ENCODE measurements at regions not wholly inside any gene's neighbourhood (a gene's known extent, or its start where the extent isn't known, plus 50 kb on each side); places are given as distances from the start of the nearest gene placed in this dataset.

- no peak for TF ChIP-seq CTCF (conservative IDR thresholded peaks at IDR 0.05; ENCODE audit: low read length)
- no peak overlapping the region for H3K4me3 ChIP-seq (ENCODE audit: low read length)
- no peak for DNase-seq (ENCODE audit: low read depth)
Observed at GRCh38 chr3:20317616-20318015, 131.6 kb upstream of the SGO1 start.

GRCh38 chr3:20316238-20316637 lies 130.2 kb upstream of the SGO1 start:
- TF ChIP-seq CTCF (conservative IDR thresholded peaks at IDR 0.05; ENCODE audit: low read length), result no peak
- DNase-seq (ENCODE audit: low read depth), result no peak

GRCh38 chr3:20310629-20311028 lies 124.6 kb upstream of the SGO1 start:
- no peak overlapping the region for H3K4me3 ChIP-seq (ENCODE audit: low read length)
- DNase-seq (ENCODE audit: low read depth), result no peak
- no peak for TF ChIP-seq CTCF (conservative IDR thresholded peaks at IDR 0.05; ENCODE audit: low read length)

More at GRCh38 chr3:20316238-20316637, 130.2 kb upstream of the SGO1 start:
- no peak overlapping the region for H3K4me3 ChIP-seq (ENCODE audit: low read length)

GRCh38 chr3:20307383-20307782 lies 121.4 kb upstream of the SGO1 start:
- DNase-seq (ENCODE audit: low read depth), result no peak
- H3K4me3 ChIP-seq (ENCODE audit: low read length), result no peak overlapping the region
- no peak for TF ChIP-seq CTCF (conservative IDR thresholded peaks at IDR 0.05; ENCODE audit: low read length)

GRCh38 chr3:20305647-20306046 lies 119.6 kb upstream of the SGO1 start:
- DNase-seq (ENCODE audit: low read depth), result no peak
- TF ChIP-seq CTCF (conservative IDR thresholded peaks at IDR 0.05; ENCODE audit: low read length), result no peak
- no peak overlapping the region for H3K4me3 ChIP-seq (ENCODE audit: low read length)

- DNase-seq (ENCODE audit: low read depth), result no peak
- H3K4me3 ChIP-seq (ENCODE audit: low read length), result no peak overlapping the region
- TF ChIP-seq CTCF (conservative IDR thresholded peaks at IDR 0.05; ENCODE audit: low read length), result no peak
Observed at GRCh38 chr3:20302766-20303165, 116.8 kb upstream of the SGO1 start.

GRCh38 chr3:20288050-20288449 lies 102.0 kb upstream of the SGO1 start:
- TF ChIP-seq CTCF (conservative IDR thresholded peaks at IDR 0.05; ENCODE audit: low read length), result no peak
- H3K4me3 ChIP-seq (ENCODE audit: low read length), result no peak overlapping the region
- no peak for DNase-seq (ENCODE audit: low read depth)

Data from AG10803 (cell line).